T-helper 1 cell treated with Interleukin-12 subunit alpha and Interleukin-12 subunit beta and Interleukin-4 antibody, amounts not matched to agents 30 μg/mL and 1 μg/mL, for 36 hours (primary cell): ENCODE measurements at regions not wholly inside any gene's neighbourhood (a gene's known extent, or its start where the extent isn't known, plus 50 kb on each side); places are given as distances from the start of the nearest gene placed in this dataset.

ENCODE experiments used
- H3K27ac Mint-ChIP-seq: one replicate; pipeline ENCODE4 v1.8.0; 2021; ENCODE audit warnings: mild to moderate bottlenecking, mixed read lengths
- H3K27me3 Mint-ChIP-seq: one replicate; pipeline ENCODE4 v1.8.0; 2021; ENCODE audit warnings: low read depth, mixed read lengths
- H3K36me3 Mint-ChIP-seq: one replicate; pipeline ENCODE4 v1.8.0; 2021; ENCODE audit warnings: low read depth, mixed read lengths
- H3K4me1 Mint-ChIP-seq: one replicate; pipeline ENCODE4 v1.8.0; 2021; ENCODE audit warnings: low read depth, mixed read lengths
- H3K4me3 Mint-ChIP-seq: one replicate; pipeline ENCODE4 v1.8.0; 2021; ENCODE audit warnings: mild to moderate bottlenecking, moderate library complexity, mixed read lengths
- H3K9me3 Mint-ChIP-seq: one replicate; pipeline ENCODE4 v1.8.0; 2021; ENCODE audit warnings: mixed read lengths

DNA sequence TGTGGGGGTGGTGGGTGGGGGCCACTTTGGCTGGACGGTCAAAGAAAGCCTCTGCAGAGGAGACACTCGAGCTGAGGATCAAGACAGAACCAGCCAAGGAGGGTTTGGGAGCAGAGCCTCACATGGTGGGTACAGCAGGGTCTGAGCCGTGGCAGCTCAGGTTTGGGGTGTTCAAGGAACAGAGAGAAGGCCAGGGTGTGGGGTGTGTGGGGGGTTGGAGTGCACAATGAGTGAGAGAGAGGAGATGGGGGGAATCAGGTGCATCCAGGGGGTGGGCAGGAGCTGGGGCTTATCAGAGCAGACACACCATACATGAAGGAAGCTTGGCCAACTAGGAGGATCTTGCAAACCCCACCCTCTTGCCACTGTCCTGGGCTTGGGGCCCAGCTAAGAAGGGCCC is 140.0 kb downstream of the NSG2 start:
- Mint-ChIP-seq H3K9me3 (no peaks in the 10 kb centered on the region), H3K4me1 (no peaks in the 10 kb centered on the region), H3K4me3 (no peak overlapping the region), H3K36me3 (no peaks in the 10 kb centered on the region), H3K27me3 (no peaks in the 10 kb centered on the region), H3K27ac (no peak overlapping the region)

DNA sequence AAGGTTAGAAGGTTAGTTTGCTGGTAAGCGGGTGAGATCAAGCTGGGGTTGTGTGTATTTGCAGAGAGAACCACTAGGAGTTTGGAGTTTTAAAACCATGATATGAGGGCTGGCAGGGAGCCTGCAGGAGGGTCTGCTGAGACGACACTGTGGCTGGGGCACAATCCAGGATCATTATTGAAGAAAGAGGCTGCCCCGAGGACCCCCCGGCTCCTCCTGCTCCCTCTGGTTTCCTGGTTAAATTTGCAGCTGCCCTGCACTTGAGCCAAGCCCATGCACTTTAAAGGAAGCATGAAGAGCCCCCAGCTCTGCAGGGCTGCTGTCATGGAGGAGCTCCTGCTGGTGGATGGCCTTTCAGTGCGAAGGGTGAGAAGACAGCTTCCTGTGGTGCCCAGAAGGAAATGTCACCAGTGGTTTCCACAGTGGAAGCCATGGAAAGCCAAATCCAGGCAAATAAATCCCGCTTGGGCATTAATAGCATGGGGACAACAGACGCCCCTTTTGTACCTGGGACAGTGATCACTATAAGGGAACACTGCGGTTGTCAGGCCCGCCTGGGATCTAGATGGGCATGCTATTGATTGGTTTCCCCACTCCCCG is 140.7 kb downstream of the NSG2 start:
- Mint-ChIP-seq H3K27me3 (no peaks in the 10 kb centered on the region), H3K36me3 (no peaks in the 10 kb centered on the region), H3K4me3 (no peak overlapping the region), H3K9me3 (no peaks in the 10 kb centered on the region), H3K4me1 (no peaks in the 10 kb centered on the region), H3K27ac (no peak overlapping the region)

DNA sequence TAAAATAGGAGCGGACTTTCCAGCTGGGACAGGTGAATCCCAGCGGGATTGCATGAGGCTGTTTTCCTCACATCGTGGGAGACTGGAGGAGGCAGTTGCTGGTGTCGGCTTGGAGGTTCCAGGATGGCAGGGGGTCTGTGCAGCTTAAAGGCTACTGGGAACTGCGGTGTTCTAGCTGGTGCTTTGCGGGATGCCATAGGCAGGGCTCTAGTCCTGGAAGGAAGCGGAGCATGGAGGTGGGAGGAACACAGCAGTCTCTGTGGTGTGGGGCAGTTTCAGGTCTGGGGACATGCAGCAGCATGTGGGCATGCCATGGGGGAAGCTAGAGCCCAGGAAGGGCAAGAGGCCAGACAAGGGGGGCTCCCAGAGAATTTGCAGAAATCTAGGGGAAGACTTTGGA is 141.5 kb downstream of the NSG2 start:
- Mint-ChIP-seq H3K27me3 (no peaks in the 10 kb centered on the region), H3K9me3 (no peaks in the 10 kb centered on the region), H3K4me3 (no peak overlapping the region), H3K27ac (no peak overlapping the region), H3K36me3 (no peaks in the 10 kb centered on the region), H3K4me1 (no peaks in the 10 kb centered on the region)

DNA sequence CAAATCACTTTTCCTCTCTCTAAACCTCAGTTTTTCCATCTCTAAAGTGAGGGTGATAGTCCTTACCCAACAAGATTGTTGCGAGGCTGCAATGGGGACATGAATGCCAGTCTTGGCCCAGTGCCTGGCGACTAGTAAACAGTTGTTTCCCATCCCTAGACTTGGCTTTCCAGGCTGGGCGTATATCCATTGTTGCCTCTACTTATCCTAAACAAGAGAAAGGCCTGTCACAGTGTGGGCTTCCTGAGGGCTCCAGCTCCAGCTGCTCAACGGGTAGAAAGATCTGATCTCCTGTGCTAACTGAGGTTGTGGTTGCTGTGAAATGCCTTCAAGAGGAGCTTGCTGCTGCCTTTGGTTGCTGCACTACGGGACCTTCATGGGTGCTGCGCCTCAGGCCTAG is 142.0 kb downstream of the NSG2 start:
- Mint-ChIP-seq H3K9me3 (no peaks in the 10 kb centered on the region), H3K27ac (no peak overlapping the region), H3K36me3 (no peaks in the 10 kb centered on the region), H3K4me1 (no peaks in the 10 kb centered on the region), H3K27me3 (no peaks in the 10 kb centered on the region), H3K4me3 (no peak overlapping the region)

DNA sequence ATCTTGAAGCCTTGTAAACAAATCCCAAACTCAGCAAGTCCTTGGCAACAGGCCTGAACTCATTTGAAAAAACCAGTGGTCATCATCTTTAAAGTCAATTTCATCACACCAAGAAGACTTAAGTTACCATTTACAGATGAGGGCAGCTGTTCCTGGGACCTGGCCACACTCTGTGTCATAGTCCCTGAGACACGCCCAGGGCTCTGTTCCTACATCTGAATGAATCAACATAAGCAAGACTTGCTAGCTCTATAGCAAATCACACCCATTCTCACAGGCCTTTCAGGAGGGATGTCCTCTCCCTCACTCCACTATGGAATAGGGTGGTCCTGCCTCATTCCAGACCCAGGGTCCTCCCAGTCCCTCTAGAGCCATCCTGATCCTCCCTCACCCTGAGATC is 142.8 kb downstream of the NSG2 start:
- Mint-ChIP-seq H3K9me3 (no peaks in the 10 kb centered on the region), H3K36me3 (no peaks in the 10 kb centered on the region), H3K27ac (no peak overlapping the region), H3K4me3 (no peak overlapping the region), H3K4me1 (no peaks in the 10 kb centered on the region), H3K27me3 (no peaks in the 10 kb centered on the region)

DNA sequence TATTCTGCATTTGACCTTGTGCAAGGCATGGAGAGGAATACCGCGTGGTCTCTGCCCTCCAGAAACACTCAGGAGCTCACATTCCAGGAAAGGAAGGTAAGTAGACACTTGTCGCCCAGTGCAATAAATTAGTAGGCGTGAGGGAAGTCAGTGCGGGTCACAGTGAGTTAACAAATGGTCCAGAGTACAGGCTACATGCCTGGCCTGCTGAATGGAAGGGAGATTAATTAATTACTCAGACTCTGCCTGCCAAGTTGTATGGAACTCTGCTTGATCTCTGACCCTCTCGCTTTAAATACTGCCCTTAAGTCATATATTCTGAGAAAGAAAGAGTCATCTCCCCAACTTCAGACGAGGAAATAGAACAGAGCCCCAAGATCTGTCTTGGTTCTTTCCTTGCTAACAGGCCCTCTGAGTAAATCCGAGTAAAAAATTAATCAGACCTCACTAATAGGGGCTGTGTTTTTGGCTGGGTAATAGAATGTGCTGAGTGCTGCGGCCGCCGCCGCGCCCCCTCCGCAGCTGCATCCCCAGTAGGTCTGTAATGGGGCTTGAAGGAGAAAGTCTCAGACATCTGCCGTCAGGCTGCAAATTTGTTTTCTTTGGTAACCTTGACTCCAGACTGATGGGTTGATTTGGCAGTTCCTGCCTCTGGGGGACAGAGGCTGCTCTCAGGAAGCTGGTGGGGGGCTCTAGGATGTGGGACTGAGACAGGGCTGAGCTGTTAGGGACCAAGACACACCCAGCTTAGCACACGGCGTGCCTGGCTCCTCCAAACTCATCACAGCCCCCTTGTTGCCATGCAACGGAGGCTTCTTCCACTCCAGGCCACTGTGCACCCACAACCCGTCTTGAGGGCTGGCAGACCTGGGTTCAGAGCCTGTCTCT is 144.4 kb downstream of the NSG2 start:
- no peak overlapping the region for H3K4me3 Mint-ChIP-seq
- H3K9me3 Mint-ChIP-seq: no peaks in the 10 kb centered on the region
- H3K36me3 Mint-ChIP-seq: no peaks in the 10 kb centered on the region
- no peaks in the 10 kb centered on the region for H3K4me1 Mint-ChIP-seq
- H3K27me3 Mint-ChIP-seq: no peaks in the 10 kb centered on the region
- H3K27ac Mint-ChIP-seq: no peak overlapping the region

DNA sequence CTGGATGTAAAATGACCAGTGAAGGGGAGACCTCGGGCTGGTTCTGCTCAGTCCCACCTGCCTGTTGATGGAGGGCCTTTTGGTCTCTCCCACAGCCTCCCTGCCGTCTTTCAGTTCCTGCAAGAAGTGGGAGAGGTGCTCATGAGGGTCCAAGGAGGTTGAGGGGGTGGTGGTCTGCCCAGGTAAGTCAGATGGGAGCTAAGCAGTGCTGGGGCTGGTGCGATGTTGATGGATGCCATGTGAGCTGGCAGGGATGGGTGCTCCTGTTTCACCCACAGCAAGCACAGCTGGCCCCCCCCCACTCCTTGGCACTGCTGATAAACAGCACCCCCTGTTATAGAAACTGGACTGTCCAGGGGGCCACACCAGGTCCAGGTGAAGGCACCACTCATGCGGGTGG is 145.6 kb downstream of the NSG2 start:
- H3K27me3 Mint-ChIP-seq: no peaks in the 10 kb centered on the region
- H3K9me3 Mint-ChIP-seq: no peaks in the 10 kb centered on the region
- H3K36me3 Mint-ChIP-seq: no peaks in the 10 kb centered on the region
- H3K4me1 Mint-ChIP-seq: no peaks in the 10 kb centered on the region
- H3K27ac Mint-ChIP-seq: no peak overlapping the region
- no peak overlapping the region for H3K4me3 Mint-ChIP-seq

DNA sequence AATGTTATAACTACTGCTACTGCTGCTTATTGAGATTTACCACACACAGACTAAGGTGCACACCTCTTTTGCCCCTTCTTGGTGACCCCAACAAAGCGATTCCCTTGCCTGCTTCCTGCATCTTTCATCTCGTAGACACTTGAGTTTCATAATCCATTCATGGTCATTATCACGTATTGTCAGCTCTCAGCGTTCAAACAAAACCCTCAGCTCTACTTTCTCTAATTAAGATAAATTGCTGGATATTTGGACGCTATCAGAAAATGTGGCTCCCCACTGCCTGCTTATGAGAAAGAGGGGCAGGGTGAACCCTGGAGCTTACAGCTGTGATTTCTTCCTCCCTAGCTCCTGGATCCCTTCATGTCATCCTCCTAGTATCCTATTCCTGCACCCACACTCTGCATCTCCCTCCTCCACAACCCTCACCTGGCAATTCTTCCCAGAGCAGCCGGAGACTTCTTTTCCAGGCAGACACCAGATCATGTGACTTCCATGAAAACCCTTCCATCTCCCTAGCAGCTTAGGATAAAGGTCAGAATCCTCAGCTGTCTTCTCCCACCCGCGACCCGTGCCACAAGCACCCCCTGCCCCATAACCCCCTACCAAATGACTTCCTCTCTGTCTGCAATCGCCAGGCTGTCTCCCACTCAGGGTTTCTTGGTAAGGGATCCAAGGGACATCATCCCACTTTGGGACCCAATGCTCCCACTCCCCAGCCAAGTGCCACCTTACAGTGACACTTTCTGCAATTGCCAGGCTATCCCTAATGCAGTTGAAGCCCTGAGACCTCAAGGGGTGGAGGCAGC is 146.5 kb downstream of the NSG2 start:
- Mint-ChIP-seq H3K9me3 (no peaks in the 10 kb centered on the region), H3K36me3 (no peaks in the 10 kb centered on the region), H3K27me3 (no peaks in the 10 kb centered on the region), H3K27ac (no peak overlapping the region), H3K4me3 (no peak overlapping the region), H3K4me1 (no peaks in the 10 kb centered on the region)

DNA sequence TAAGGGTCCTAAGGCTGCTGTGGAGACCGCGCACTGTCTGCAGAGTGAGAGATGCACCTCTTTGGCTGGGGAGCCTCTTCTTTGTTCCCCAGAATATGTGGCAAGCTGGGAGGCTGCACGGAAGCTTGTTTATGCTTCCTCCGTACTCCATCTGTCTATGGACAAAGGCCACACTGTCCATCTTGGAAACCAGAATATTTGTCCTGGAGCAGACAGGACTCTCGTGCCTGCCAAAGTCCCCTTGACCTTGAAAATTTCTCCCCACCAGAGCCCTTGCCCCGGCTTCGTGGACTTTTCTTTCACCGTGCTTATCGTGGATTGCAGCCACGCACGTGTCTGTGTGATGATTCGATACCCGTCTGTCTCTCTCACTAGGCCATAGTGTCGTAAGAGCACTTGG is 147.4 kb downstream of the NSG2 start:
- Mint-ChIP-seq H3K36me3 (no peaks in the 10 kb centered on the region), H3K27ac (no peak overlapping the region)

DNA sequence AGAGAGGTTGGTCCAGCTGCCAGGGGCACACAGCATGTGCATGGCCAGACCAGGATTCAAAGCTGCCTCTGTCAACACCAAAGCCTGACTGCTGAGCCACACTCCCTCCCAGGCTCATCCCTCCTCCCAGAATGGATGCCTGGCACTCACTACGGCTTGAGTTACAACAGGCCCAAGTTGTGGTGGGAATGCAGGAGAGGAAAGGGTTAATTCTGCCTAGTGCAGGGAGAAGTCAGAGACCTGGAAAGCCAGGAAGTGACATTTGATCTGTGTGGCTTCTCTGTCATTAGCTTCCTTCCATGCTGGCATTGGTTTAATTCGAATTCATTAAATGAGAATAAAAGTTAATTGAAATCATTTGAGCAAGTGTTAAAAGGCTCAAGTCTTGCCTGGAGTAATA is 150.0 kb downstream of the NSG2 start:
- Mint-ChIP-seq H3K27me3 (no peaks in the 10 kb centered on the region), H3K4me1 (no peaks in the 10 kb centered on the region), H3K36me3 (no peaks in the 10 kb centered on the region)

More for the DNA sequence above, 147.4 kb downstream of the NSG2 start:
- Mint-ChIP-seq H3K4me3 (no peak overlapping the region), H3K27me3 (no peaks in the 10 kb centered on the region), H3K4me1 (no peaks in the 10 kb centered on the region), H3K9me3 (no peaks in the 10 kb centered on the region)

DNA sequence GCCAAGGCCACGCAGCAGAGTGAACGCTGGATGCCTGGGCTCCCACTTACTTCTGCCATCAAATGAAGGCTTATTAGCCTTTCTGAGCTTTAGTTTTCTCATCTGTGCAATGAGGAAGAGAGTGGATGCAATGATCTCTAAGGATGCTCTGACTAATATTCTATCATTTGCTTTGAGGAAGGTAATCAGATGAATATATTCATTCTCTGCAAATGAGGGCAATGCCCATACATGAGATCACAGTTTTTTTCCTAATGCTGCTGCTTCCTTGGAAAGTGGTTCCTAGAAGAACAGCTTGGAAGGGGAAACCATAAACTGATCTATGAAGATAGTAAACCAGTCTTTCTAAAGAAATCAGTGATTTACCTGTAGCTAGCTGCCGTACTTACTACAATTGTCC is 152.4 kb downstream of the NSG2 start:
- no peaks in the 10 kb centered on the region for H3K9me3 Mint-ChIP-seq
- H3K4me3 Mint-ChIP-seq: no peak overlapping the region
- no peaks in the 10 kb centered on the region for H3K4me1 Mint-ChIP-seq
- H3K36me3 Mint-ChIP-seq: no peaks in the 10 kb centered on the region
- H3K27ac Mint-ChIP-seq: no peak overlapping the region
- H3K27me3 Mint-ChIP-seq: no peaks in the 10 kb centered on the region

More for the DNA sequence above, 150.0 kb downstream of the NSG2 start:
- Mint-ChIP-seq H3K9me3 (no peaks in the 10 kb centered on the region), H3K27ac (no peak overlapping the region), H3K4me3 (no peak overlapping the region)

DNA sequence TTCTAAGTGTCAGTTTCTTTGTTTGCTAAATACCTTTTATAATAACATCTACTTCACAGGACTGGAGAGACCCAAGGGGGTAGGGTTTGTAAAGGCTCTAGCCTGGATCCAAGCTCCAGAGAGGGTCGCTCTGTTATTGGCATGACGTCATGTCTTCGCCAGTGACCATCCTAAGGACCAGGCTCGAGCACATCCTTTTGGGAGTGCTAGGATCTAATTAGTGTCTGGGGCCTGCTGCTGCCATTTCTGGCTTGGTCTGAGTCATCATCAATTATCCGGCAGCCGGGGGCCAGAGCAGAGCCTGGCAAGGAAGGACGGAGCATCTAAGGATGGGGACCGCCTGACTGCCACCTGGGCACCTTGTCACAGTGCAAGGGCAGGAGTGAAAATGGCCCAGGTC is 153.0 kb downstream of the NSG2 start:
- Mint-ChIP-seq H3K4me3 (no peak overlapping the region), H3K27me3 (no peaks in the 10 kb centered on the region), H3K9me3 (no peaks in the 10 kb centered on the region), H3K36me3 (no peaks in the 10 kb centered on the region), H3K27ac (no peak overlapping the region), H3K4me1 (no peaks in the 10 kb centered on the region)

DNA sequence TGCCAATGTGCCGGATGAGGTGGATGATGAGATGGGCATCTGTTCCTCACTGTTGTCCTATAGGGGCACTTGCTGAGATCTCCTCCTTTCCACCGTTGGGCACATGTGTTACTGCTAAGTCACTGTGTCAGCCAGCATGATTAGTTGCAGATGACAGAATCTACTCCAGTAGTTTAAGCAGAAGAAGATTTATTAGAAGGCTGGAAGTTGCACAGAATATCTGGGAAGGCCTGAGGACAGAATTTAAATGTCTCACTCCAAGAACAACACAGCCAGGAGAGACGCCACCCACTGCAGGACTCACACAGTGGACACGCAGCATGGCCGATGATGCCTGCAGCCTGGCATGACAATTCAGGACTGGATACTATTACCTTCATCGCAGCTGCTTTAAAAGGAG is 157.5 kb downstream of the NSG2 start:
- H3K36me3 Mint-ChIP-seq: no peaks in the 10 kb centered on the region
- H3K9me3 Mint-ChIP-seq: no peaks in the 10 kb centered on the region
- no peak overlapping the region for H3K27ac Mint-ChIP-seq
- H3K4me3 Mint-ChIP-seq: no peak overlapping the region
- no peaks in the 10 kb centered on the region for H3K4me1 Mint-ChIP-seq
- H3K27me3 Mint-ChIP-seq: no peaks in the 10 kb centered on the region

DNA sequence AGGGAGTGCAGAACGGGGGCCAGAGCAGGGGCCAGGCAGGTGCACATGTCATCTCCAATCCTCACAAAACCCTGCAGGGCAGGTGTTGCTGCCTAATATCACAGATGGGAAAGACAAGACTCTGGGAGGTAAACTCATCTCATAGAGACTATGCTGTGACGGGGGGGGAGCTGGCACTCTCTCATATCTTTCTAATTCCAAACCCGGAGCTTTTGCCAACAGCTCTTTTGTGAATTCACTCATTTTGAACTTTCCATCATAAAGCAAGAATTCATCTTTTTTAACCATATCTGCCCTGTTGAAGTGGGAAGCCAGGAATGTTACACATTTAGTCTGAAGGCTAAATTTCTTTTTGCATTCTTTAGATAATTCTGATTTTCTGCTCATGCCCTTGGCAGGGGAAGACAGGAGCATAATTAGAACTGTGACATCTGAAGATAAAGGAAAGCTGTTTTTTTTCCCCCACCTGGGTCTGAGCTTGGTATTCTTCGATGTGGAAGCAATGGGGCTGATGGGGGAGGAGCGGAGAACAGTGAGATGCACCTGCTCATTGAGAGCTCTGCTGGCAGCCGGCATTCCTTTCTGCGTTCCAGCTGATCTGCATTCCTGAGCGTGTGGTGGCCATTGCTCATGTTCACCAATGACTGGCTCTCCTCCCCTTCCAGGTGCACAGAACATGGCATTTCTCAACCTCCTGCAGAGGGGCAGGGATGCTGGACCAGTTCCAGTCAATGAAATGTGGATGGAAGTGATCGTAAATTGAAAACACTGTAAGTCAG is 159.2 kb downstream of the NSG2 start:
- Mint-ChIP-seq H3K4me3 (no peak overlapping the region), H3K36me3 (no peaks in the 10 kb centered on the region), H3K27me3 (no peaks in the 10 kb centered on the region), H3K4me1 (no peaks in the 10 kb centered on the region), H3K27ac (no peak overlapping the region), H3K9me3 (no peaks in the 10 kb centered on the region)
